MM.1S (cell line): ENCODE measurements at regions not wholly inside any gene's neighbourhood (a gene's known extent, or its start where the extent isn't known, plus 50 kb on each side); places are given as distances from the start of the nearest gene placed in this dataset.

ENCODE experiments used
- DNase-seq: peaks from one replicate; pipeline ENCODE4 v3.0.0-alpha.2; 2015
- H2AFZ ChIP-seq: fragments of 300-600 bp; sonication (generic); 2 replicates; pipeline ENCODE4 v1.6.0; 2016; ENCODE audit warnings: antibody characterized with exemption, low read length
- H3F3A ChIP-seq: fragments of 300-600 bp; sonication (generic); 2 replicates; pipeline ENCODE4 v1.6.1; 2016; ENCODE audit warnings: mild to moderate bottlenecking, antibody characterized with exemption, low read length, moderate library complexity, mixed read lengths; ENCODE audit not compliant: insufficient read depth
- H3K27ac ChIP-seq: fragments of 300-600 bp; sonication (generic); 2 replicates; pipeline ENCODE4 v1.5.1; 2016; ENCODE audit warnings: mild to moderate bottlenecking, low read length
- H3K27me3 ChIP-seq: fragments of 300-600 bp; sonication (generic); replicated peaks from 2 replicates; pipeline ENCODE4 v1.6.0; 2016; ENCODE audit warnings: low read length; ENCODE audit not compliant: insufficient read depth
- H3K36me3 ChIP-seq: fragments of 300-600 bp; sonication (generic); replicated peaks from 2 replicates; pipeline ENCODE4 v1.6.1; 2016; ENCODE audit warnings: mild to moderate bottlenecking, low read length, mixed read lengths; ENCODE audit not compliant: insufficient read depth
- H3K4me1 ChIP-seq: fragments of 300-600 bp; sonication (generic); 2 replicates; pipeline ENCODE4 v1.6.1; 2016; ENCODE audit warnings: low read length, mixed read lengths
- H3K4me2 ChIP-seq: fragments of 300-600 bp; sonication (generic); 2 replicates; pipeline ENCODE4 v1.6.0; 2016; ENCODE audit warnings: low read depth, low read length
- H3K4me3 ChIP-seq: fragments of 300-600 bp; sonication (generic); 2 replicates; pipeline ENCODE4 v1.5.1; 2016; ENCODE audit warnings: low read length, mixed read lengths
- H3K79me2 ChIP-seq: fragments of 300-600 bp; sonication (generic); 2 replicates; pipeline ENCODE4 v1.6.1; 2016; ENCODE audit warnings: mixed run types, low read length, mixed read lengths
- H3K9ac ChIP-seq: fragments of 300-600 bp; sonication (generic); 2 replicates; pipeline ENCODE4 v1.6.1; 2016; ENCODE audit warnings: low read length, mixed read lengths
- H3K9me2 ChIP-seq: fragments of 300-600 bp; sonication (generic); replicated peaks from 2 replicates; pipeline ENCODE4 v1.6.1; 2016; ENCODE audit warnings: mild to moderate bottlenecking, low read length, mixed read lengths; ENCODE audit not compliant: insufficient read depth
- H3K9me3 ChIP-seq: fragments of 300-600 bp; sonication (generic); replicated peaks from 2 replicates; pipeline ENCODE4 v1.6.1; 2016; ENCODE audit warnings: mild to moderate bottlenecking, low read length, mixed read lengths; ENCODE audit not compliant: insufficient read depth
- H4K20me1 ChIP-seq: fragments of 300-600 bp; sonication (generic); 2 replicates; pipeline ENCODE4 v1.6.1; 2016; ENCODE audit warnings: mild to moderate bottlenecking, low read length, moderate library complexity, mixed read lengths; ENCODE audit not compliant: insufficient read depth
- EZH2 ChIP-seq: fragments of 300-600 bp; sonication (generic); optimal IDR thresholded peaks from 2 replicates; pipeline ENCODE3; 2017; ENCODE audit warnings: low read depth, mild to moderate bottlenecking, antibody characterized with exemption, low read length, mixed read lengths
- EZH2phosphoT487 ChIP-seq: fragments of 300-600 bp; sonication (generic); IDR thresholded peaks from 2 replicates; pipeline ENCODE4 v1.6.1; 2018; ENCODE audit warnings: antibody characterized with exemption, low read length
- TF ChIP-seq, protein P1 (sequence below): fragments of 300-600 bp; sonication (generic); IDR thresholded peaks from 2 replicates; pipeline ENCODE4 v1.5.1; 2016; ENCODE audit warnings: antibody characterized with exemption, low read length, mixed read lengths

DNA sequence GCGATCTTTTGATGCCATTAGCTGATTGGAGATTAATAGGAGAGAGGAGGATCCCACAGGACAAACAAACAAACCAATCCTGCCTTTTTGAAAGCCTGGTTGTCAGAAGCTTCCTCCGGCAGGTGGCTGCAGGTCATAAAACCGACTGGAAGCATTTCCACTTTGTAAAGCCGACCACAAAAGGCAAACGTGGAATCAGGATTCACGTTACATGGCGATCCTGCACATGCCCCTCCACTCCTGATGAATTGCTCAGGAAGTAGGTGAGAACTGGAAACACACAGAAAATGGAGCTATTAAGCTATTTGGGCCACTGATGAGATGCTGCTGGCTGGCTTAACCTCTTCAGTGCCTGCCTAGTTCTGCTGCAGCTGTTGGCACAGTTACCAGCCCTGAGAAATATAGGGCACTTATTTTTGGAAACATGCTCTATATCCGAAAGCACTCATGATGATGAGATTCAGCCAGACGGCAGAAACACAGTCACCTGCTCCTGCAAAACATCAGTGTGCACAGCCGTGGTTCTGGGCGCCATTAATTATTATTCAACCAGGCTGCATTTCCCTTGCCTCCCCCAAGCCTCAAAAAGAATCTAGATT lies 110.3 kb upstream of the ST6GAL2 start:
- H3F3A ChIP-seq: no peaks in the 10 kb centered on the region
- no peaks in the 10 kb centered on the region for H3K36me3 ChIP-seq
- no peak overlapping the region for H3K4me3 ChIP-seq
- no peaks in the 10 kb centered on the region for H3K79me2 ChIP-seq
- no peak overlapping the region for H3K4me2 ChIP-seq
- H3K9me2 ChIP-seq: no peaks in the 10 kb centered on the region
- H4K20me1 ChIP-seq: no peaks in the 10 kb centered on the region
- DNase-seq: no peak
- TF ChIP-seq EZH2phosphoT487 (no peak), EZH2 (no peak)
- TF ChIP-seq, protein P1, sequence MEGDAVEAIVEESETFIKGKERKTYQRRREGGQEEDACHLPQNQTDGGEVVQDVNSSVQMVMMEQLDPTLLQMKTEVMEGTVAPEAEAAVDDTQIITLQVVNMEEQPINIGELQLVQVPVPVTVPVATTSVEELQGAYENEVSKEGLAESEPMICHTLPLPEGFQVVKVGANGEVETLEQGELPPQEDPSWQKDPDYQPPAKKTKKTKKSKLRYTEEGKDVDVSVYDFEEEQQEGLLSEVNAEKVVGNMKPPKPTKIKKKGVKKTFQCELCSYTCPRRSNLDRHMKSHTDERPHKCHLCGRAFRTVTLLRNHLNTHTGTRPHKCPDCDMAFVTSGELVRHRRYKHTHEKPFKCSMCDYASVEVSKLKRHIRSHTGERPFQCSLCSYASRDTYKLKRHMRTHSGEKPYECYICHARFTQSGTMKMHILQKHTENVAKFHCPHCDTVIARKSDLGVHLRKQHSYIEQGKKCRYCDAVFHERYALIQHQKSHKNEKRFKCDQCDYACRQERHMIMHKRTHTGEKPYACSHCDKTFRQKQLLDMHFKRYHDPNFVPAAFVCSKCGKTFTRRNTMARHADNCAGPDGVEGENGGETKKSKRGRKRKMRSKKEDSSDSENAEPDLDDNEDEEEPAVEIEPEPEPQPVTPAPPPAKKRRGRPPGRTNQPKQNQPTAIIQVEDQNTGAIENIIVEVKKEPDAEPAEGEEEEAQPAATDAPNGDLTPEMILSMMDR: no peak
- no peak overlapping the region for H3K27ac ChIP-seq
- no peak overlapping the region for H3K9ac ChIP-seq
- H2AFZ ChIP-seq: no peak overlapping the region
- H3K27me3 ChIP-seq: no peaks in the 10 kb centered on the region
- no peaks in the 10 kb centered on the region for H3K9me3 ChIP-seq
- H3K4me1 ChIP-seq: no peaks in the 10 kb centered on the region

DNA sequence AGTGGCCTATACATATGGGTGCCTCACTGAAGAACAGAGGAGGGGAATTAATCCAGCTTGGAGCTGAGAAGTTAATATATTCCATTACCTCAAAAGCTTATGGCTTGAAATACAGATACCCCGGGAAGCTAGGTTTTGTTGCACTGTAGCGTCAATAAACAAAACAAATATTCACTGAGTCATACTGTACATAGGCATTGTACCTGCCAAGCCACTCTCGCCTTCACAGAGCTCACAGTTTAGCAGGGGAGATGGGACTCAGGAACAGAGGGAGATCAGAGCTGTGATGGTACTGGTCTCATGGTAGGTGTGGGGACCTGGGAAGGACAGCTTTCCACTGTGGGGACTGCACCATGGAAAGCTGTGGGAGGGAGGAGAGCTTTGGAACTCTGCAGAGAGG lies 111.2 kb upstream of the ST6GAL2 start:
- H3K9ac ChIP-seq: no peak overlapping the region
- no peak overlapping the region for H3K4me3 ChIP-seq
- no peaks in the 10 kb centered on the region for H3K36me3 ChIP-seq
- no peaks in the 10 kb centered on the region for H4K20me1 ChIP-seq
- H3K4me1 ChIP-seq: no peaks in the 10 kb centered on the region
- no peak for DNase-seq
- no peak overlapping the region for H2AFZ ChIP-seq
- H3K27me3 ChIP-seq: no peaks in the 10 kb centered on the region
- no peaks in the 10 kb centered on the region for H3K9me2 ChIP-seq
- H3K27ac ChIP-seq: no peak overlapping the region
- no peaks in the 10 kb centered on the region for H3K9me3 ChIP-seq
- no peak for TF ChIP-seq EZH2
- TF ChIP-seq, protein P1: no peak
- TF ChIP-seq EZH2phosphoT487: no peak
- no peaks in the 10 kb centered on the region for H3K79me2 ChIP-seq
- no peaks in the 10 kb centered on the region for H3F3A ChIP-seq
- no peak overlapping the region for H3K4me2 ChIP-seq

DNA sequence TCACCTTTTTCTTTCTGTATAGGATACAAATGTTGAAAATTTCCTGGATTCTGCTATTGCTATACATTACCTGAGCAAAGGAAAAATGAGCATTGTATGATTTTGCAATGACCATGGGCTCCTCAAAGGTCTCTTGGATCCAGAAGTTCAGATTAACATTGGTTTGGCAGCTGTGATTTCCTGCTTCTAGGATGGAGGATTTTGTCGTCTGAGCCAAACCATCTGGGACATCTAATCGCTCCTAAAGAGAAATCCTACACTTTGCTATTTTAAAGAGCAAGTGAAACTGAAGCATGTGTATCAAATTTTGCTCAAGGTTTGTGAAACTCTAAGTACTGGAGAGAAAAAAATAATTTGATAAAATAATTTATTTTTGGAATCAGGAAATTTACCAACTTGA lies 115.1 kb upstream of the ST6GAL2 start:
- Histone ChIP-seq H3K4me3 (no peak overlapping the region), H3K79me2 (no peaks in the 10 kb centered on the region), H3F3A (no peaks in the 10 kb centered on the region), H3K4me2 (no peak overlapping the region), H3K9ac (no peak overlapping the region), H2AFZ (no peak overlapping the region), H4K20me1 (no peaks in the 10 kb centered on the region), H3K9me3 (no peaks in the 10 kb centered on the region), H3K27ac (no peak overlapping the region), H3K4me1 (no peaks in the 10 kb centered on the region), H3K9me2 (no peaks in the 10 kb centered on the region), H3K27me3 (no peaks in the 10 kb centered on the region), H3K36me3 (no peaks in the 10 kb centered on the region)
- TF ChIP-seq, protein P1: no peak
- TF ChIP-seq EZH2phosphoT487 (no peak), EZH2 (no peak)
- no peak for DNase-seq
